WERI-Rb-1 (cell line): ENCODE measurements at regions not wholly inside any gene's neighbourhood (a gene's known extent, or its start where the extent isn't known, plus 50 kb on each side); places are given as distances from the start of the nearest gene placed in this dataset.

Experiments
- DNase-seq: peaks from one replicate; pipeline ENCODE4 v3.0.0-alpha.2; 2020
- H3K27ac ChIP-seq: fragments of 250-450 bp; sonication (Bioruptor Pico); 2 replicates; pipeline ENCODE4 v1.5.1; 2020; ENCODE audit warnings: mild to moderate bottlenecking, moderate library complexity
- H3K27me3 ChIP-seq: fragments of 250-450 bp; sonication (Bioruptor Pico); 2 replicates; pipeline ENCODE4 v1.5.1; 2021; ENCODE audit warnings: mild to moderate bottlenecking, low read depth, moderate library complexity; ENCODE audit not compliant: insufficient read depth, severe bottlenecking
- H3K36me3 ChIP-seq: fragments of 250-450 bp; sonication (Bioruptor Pico); 2 replicates; pipeline ENCODE4 v1.5.1; 2020; ENCODE audit warnings: mild to moderate bottlenecking, moderate library complexity
- H3K4me3 ChIP-seq: 2 replicates; pipeline ENCODE4 v1.5.1; 2011; ENCODE audit warnings: low read depth, mild to moderate bottlenecking, control low read depth, low read length
- H3K9me3 ChIP-seq: fragments of 250-450 bp; sonication (Bioruptor Pico); 2 replicates; pipeline ENCODE4 v1.5.1; 2021; ENCODE audit warnings: mild to moderate bottlenecking, moderate library complexity; ENCODE audit not compliant: severe bottlenecking
- CTCF ChIP-seq: IDR thresholded peaks from 2 replicates; pipeline ENCODE4 v1.5.1; 2011; ENCODE audit warnings: low read depth, mild to moderate bottlenecking, control low read depth, inconsistent platforms, low read length

- Histone ChIP-seq H3K27me3 (no peaks in the 10 kb centered on the region), H3K36me3 (no peaks in the 10 kb centered on the region), H3K27ac (no peak overlapping the region), H3K9me3 (no peaks in the 10 kb centered on the region), H3K4me3 (no peak overlapping the region)
- TF ChIP-seq CTCF: no peak
- DNase-seq: no peak
Measured at GRCh38 chr9:82673919-82674318, 389.0 kb downstream of the RASEF start.

- no peak for DNase-seq
- Histone ChIP-seq H3K27me3 (no peaks in the 10 kb centered on the region), H3K4me3 (no peak overlapping the region), H3K27ac (no peak overlapping the region), H3K9me3 (no peaks in the 10 kb centered on the region), H3K36me3 (no peaks in the 10 kb centered on the region)
- no peak for TF ChIP-seq CTCF
Measured at GRCh38 chr9:82675102-82675501, 387.8 kb downstream of the RASEF start.

- H3K27ac ChIP-seq: no peak overlapping the region
- H3K36me3 ChIP-seq: no peaks in the 10 kb centered on the region
- DNase-seq: no peak
- H3K9me3 ChIP-seq: no peaks in the 10 kb centered on the region
- no peak overlapping the region for H3K4me3 ChIP-seq
- TF ChIP-seq CTCF: no peak
- no peaks in the 10 kb centered on the region for H3K27me3 ChIP-seq
Measured at GRCh38 chr9:82675605-82676004, 387.3 kb downstream of the RASEF start.

GRCh38 chr9:82677086-82677485 is 385.9 kb downstream of the RASEF start:
- Histone ChIP-seq H3K4me3 (no peak overlapping the region), H3K36me3 (no peaks in the 10 kb centered on the region), H3K9me3 (no peaks in the 10 kb centered on the region), H3K27me3 (no peaks in the 10 kb centered on the region), H3K27ac (no peak overlapping the region)
- TF ChIP-seq CTCF: no peak
- DNase-seq: no peak

- H3K27me3 ChIP-seq: no peaks in the 10 kb centered on the region
- H3K36me3 ChIP-seq: no peaks in the 10 kb centered on the region
- peak overlapping the region; percentile 32 for H3K4me3 ChIP-seq
- 0 out of 2 replicates have a peak, but pooled peaks have one; percentile 29 for TF ChIP-seq CTCF
- peak; percentile 82 for DNase-seq
- H3K27ac ChIP-seq: peak overlapping the region; percentile 76
- no peaks in the 10 kb centered on the region for H3K9me3 ChIP-seq
Measured at GRCh38 chr9:82679472-82679871, 383.5 kb downstream of the RASEF start.

- no peaks in the 10 kb centered on the region for H3K9me3 ChIP-seq
- no peaks in the 10 kb centered on the region for H3K36me3 ChIP-seq
- peak; percentile 74 for DNase-seq
- peak overlapping the region; percentile 32 for H3K4me3 ChIP-seq
- peak overlapping the region; percentile 76 for H3K27ac ChIP-seq
- 0 out of 2 replicates have a peak, but pooled peaks have one; percentile 5 for TF ChIP-seq CTCF
- no peaks in the 10 kb centered on the region for H3K27me3 ChIP-seq
Measured at GRCh38 chr9:82680179-82680935, 382.6 kb downstream of the RASEF start.
